ENCODE measurements at regions not wholly inside any gene's neighbourhood (a gene's known extent, or its start where the extent isn't known, plus 50 kb on each side); places are given as distances from the start of the nearest gene placed in this dataset.

DNA sequence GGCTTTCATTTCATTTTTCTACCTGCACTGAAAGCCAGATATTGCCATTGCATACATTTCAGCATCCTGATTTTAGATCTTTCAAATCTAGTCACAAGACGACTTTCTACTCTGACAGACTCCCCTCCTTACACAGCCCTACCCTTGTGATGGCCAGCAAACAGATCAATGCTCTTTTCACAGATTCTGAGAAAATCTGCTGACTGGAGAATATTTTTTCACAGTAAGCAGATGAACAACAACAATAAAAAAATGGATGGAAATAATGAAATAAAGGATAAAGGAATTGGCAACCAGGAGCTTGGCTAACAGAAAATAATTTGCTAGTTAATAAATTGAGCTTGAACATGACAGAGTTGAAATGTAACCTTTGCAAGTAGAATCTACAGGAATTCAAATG, 527.2 kb downstream of the IRS1 start:
- no peak overlapping the region for H3K9ac ChIP-seq (ENCODE audit: low read length)
- no peaks in the 10 kb centered on the region for H3K27me3 ChIP-seq (replicated peaks; ENCODE audit: control insufficient read depth, insufficient read depth, low read length)
- H3K36me3 ChIP-seq (ENCODE audit: control insufficient read depth, insufficient read depth, low read length, severe bottlenecking) = no peaks in the 10 kb centered on the region
- no peak overlapping the region for H3K4me3 ChIP-seq (ENCODE audit: low read length)
- no peaks in the 10 kb centered on the region for H3K9me3 ChIP-seq (ENCODE audit: control insufficient read depth, low read length)
- DNase-seq (ENCODE audit: low read depth) = no peak
- no peaks in the 10 kb centered on the region for H3K4me1 ChIP-seq (ENCODE audit: control insufficient read depth, insufficient read depth, low read length)

DNA sequence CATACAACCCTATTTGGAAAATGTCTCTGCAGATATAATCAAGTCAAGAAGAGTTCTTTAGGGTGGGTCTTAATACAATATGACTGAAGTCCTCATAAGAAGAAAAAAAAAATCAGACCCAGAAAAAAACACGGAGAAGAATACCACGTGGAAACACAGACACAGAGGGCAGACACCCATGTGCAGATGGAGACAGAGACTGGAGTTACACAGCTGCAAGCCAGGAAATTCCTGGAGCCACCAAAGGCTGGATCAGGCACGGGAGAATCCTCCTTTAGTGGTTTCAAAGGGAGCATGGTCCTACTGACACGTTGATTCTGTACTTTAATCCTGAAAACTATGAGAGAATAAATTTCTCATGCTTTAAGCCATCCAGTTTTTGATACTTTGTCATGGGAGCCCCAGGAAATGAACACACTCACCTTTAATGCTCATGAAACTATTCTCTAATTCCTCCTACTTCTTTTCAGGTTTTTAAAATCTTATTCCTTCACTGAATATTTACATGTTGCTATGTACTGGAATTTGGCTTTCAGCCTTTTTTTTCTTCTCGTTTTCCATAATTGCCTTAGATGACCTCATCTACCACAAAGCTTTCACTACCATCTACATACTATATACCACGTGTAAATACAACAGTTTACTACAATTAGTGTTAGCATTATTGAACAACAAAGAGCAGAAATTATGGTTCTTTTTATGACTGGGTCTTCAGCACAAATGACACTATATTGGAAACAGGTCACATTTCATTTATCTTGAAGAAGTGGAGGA, 529.1 kb downstream of the IRS1 start:
- Histone ChIP-seq H3K4me3 (ENCODE audit: low read length) (no peak overlapping the region), H3K27me3 (replicated peaks; ENCODE audit: control insufficient read depth, insufficient read depth, low read length) (no peaks in the 10 kb centered on the region), H3K9me3 (ENCODE audit: control insufficient read depth, low read length) (no peaks in the 10 kb centered on the region), H3K36me3 (ENCODE audit: control insufficient read depth, insufficient read depth, low read length, severe bottlenecking) (no peaks in the 10 kb centered on the region), H3K9ac (ENCODE audit: low read length) (no peak overlapping the region), H3K4me1 (ENCODE audit: control insufficient read depth, insufficient read depth, low read length) (no peaks in the 10 kb centered on the region)
- DNase-seq (ENCODE audit: low read depth) = no peak

DNA sequence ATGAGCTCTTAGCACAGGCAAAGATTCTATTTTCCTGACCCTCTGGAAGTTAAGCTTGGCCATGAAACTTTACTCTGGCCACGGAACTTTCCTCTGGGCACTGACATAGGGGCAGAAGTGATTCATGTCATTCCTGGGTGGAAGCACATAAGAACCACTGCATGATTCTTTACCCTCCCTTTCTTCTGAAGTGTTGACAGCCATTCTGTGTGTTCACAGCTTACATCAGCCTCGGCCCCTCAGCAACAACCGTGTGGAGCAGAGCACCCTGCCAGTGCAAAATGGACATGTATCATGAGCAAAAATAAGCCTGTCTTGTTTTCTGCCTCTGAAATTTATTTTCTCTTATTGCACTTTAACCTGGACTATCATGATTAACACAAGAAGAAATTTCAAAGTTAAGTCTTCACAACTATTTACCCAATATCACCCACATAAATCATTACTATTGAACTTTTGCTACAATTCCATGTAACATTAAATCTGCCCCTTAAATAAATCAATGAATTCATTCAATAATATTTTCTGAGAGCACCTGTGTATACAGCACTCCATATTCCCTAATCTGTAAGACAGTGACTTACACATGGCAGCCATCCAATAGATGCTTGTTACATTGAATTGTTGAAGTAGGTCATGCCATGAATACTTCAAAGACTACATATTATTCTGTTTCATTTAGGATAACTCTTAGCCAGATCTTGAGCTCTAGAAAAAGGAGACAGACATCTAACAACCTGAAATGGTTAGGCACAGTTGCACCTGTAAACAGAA, 531.9 kb downstream of the IRS1 start:
- Histone ChIP-seq H3K9me3 (ENCODE audit: control insufficient read depth, low read length) (no peaks in the 10 kb centered on the region), H3K36me3 (ENCODE audit: control insufficient read depth, insufficient read depth, low read length, severe bottlenecking) (no peaks in the 10 kb centered on the region), H3K27me3 (replicated peaks; ENCODE audit: control insufficient read depth, insufficient read depth, low read length) (no peaks in the 10 kb centered on the region), H3K4me3 (ENCODE audit: low read length) (no peak overlapping the region), H3K4me1 (ENCODE audit: control insufficient read depth, insufficient read depth, low read length) (no peaks in the 10 kb centered on the region), H3K9ac (ENCODE audit: low read length) (no peak overlapping the region)
- no peak for DNase-seq (ENCODE audit: low read depth)

DNA sequence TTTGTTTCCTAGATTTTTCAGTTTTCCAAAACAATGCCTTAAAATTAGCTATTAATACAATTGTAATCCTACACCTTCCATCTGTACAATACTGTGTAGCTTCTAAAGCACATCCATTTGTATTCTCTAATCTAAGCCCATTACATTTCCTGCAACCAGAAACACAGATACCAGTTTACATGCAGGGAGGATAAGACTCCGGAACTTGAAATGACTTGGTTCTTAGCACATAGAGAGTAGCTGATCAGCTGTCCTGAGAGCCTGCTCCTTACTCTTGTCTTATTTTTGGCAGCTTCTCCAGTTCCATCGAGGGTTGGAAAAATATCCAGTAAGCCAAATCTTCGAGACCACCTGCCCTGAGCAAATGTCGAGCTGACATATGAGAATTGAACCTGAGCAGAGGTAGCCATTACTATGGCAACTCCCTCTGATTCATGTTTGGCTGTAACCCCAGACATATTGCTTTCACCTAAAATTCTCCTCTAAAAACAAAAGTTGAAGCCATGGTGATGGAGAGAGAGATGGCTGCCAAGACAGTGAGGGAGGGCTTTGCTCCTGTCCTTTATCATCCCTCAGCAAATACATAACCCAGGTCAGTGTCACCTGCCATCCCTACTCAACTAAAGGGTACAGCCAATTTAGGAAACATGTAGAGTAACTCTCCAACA, 542.8 kb downstream of the IRS1 start:
- Histone ChIP-seq H3K27me3 (replicated peaks; ENCODE audit: control insufficient read depth, insufficient read depth, low read length) (no peaks in the 10 kb centered on the region), H3K4me1 (ENCODE audit: control insufficient read depth, insufficient read depth, low read length) (no peaks in the 10 kb centered on the region), H3K4me3 (ENCODE audit: low read length) (no peak overlapping the region), H3K9me3 (ENCODE audit: control insufficient read depth, low read length) (no peaks in the 10 kb centered on the region), H3K36me3 (ENCODE audit: control insufficient read depth, insufficient read depth, low read length, severe bottlenecking) (no peaks in the 10 kb centered on the region), H3K9ac (ENCODE audit: low read length) (no peak overlapping the region)
- DNase-seq (ENCODE audit: low read depth) = no peak

DNA sequence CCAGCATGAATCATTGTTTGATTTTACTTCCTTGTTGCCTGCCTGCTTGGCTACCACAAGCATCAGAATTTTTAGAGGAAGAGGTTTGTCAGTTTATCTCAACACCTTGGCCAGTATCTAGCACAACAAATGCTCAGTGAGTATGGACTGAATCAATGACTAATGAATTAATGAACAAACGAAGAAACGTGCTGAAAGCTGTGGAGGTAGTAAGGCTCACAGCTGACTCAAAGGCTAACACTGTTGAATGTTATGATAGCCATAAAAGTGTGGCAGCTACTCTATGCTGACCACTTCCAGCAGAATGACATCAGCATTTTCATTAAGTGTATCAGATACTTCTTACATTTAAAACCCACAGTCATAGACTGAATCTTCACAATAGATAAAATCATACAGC, 543.4 kb downstream of the IRS1 start:
- no peak overlapping the region for H3K9ac ChIP-seq (ENCODE audit: low read length)
- H3K9me3 ChIP-seq (ENCODE audit: control insufficient read depth, low read length) = no peaks in the 10 kb centered on the region
- no peak for DNase-seq (ENCODE audit: low read depth)
- no peak overlapping the region for H3K4me3 ChIP-seq (ENCODE audit: low read length)
- H3K27me3 ChIP-seq (replicated peaks; ENCODE audit: control insufficient read depth, insufficient read depth, low read length) = no peaks in the 10 kb centered on the region
- H3K36me3 ChIP-seq (ENCODE audit: control insufficient read depth, insufficient read depth, low read length, severe bottlenecking) = no peaks in the 10 kb centered on the region
- H3K4me1 ChIP-seq (ENCODE audit: control insufficient read depth, insufficient read depth, low read length) = no peaks in the 10 kb centered on the region

DNA sequence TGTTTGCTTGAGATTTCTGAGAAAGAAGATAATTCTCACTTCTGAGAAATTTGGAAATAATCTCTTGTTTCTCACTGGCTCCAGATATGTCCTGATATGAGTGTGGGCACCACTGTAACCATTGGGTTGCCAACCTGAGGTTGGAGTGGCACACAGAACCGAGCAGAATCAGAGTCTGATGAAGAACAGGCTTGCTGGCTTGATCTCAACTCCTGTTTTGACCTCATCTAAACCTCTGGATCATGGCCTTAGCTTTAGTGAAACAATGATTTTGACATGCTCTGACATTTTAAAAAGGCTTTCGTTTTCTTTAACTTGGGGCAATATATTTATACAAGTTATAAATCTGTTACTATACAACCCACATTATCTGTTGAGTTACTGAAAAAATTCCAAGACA, 548.0 kb downstream of the IRS1 start:
- Histone ChIP-seq H3K4me3 (ENCODE audit: low read length) (no peak overlapping the region), H3K36me3 (ENCODE audit: control insufficient read depth, insufficient read depth, low read length, severe bottlenecking) (no peaks in the 10 kb centered on the region), H3K27me3 (replicated peaks; ENCODE audit: control insufficient read depth, insufficient read depth, low read length) (no peaks in the 10 kb centered on the region), H3K9ac (ENCODE audit: low read length) (no peak overlapping the region), H3K9me3 (ENCODE audit: control insufficient read depth, low read length) (no peaks in the 10 kb centered on the region), H3K4me1 (ENCODE audit: control insufficient read depth, insufficient read depth, low read length) (peaks cover 10% of the 10 kb centered on the region)
- no peak for DNase-seq (ENCODE audit: low read depth)

DNA sequence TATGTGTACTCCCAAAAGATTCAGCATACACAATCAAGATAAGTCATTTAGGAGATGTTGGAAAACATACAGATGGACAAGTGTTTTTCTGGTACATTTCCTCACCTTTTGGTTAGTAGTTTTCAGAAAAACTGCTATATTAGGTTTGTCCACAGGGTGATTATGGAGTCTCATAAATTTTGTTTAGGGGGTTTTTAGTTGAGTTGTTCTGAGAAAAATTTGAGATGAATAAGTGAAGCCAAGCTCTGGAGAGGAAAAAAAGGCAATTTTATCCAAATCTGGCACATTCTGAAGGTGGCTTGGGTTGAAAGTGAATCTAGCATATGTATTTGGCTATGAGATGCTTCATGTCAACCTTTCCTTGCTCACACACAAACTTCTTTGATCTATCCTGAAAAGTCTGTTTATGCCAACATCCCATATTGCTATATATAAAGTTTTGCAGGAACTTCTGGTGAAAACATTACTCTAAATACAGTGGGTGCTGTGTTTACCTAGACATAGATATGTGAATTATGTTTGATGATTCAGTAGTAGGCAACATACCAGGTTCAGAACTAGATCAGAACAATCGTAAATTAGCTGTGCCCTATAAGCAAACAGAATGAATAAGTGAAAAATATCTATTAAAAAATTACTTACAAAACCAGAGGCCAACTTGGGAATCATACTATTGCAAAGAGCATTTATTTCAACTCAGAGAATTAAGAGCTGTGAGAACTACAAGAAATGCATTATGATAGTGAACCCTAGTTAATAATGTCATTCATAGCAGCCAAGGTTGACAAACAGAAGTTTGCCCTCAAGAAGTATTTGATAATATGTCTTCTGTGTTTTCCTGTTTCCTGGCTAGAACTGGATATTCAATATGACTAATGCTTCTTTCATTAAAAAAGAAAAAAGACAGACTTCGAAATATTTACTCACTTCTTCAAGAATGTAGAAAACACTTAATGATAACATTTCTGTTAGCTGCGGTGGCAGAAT, 552.0 kb downstream of the IRS1 start:
- Histone ChIP-seq H3K4me1 (ENCODE audit: control insufficient read depth, insufficient read depth, low read length) (peaks cover 10% of the 10 kb centered on the region), H3K36me3 (ENCODE audit: control insufficient read depth, insufficient read depth, low read length, severe bottlenecking) (no peaks in the 10 kb centered on the region), H3K4me3 (ENCODE audit: low read length) (no peak overlapping the region), H3K9me3 (ENCODE audit: control insufficient read depth, low read length) (peaks cover 18% of the 10 kb centered on the region), H3K27me3 (replicated peaks; ENCODE audit: control insufficient read depth, insufficient read depth, low read length) (no peaks in the 10 kb centered on the region), H3K9ac (ENCODE audit: low read length) (no peak overlapping the region)
- peak; percentile 22 for DNase-seq (ENCODE audit: low read depth)

DNA sequence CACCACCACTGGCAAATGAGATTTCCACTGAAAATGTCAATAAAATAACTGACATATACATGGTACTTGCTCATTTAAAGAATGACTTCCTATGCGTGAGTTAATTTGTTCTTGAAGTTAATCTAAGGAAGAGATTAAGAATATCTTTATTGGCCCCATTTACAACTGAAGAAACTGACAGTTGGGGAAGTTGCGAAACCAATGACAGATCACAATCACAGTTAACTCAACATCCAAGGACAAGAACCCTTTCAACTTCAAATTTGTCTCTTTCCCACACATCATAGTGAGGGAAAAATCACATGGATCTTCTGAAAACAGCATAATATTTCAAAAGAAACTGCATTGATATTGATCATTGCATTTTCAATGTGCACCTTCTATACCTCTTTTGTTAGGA, 565.4 kb downstream of the IRS1 start:
- H3K9me3 ChIP-seq (ENCODE audit: control insufficient read depth, low read length) = no peaks in the 10 kb centered on the region
- peaks cover 2% of the 10 kb centered on the region for H3K4me1 ChIP-seq (ENCODE audit: control insufficient read depth, insufficient read depth, low read length)
- no peak for DNase-seq (ENCODE audit: low read depth)
- H3K27me3 ChIP-seq (replicated peaks; ENCODE audit: control insufficient read depth, insufficient read depth, low read length) = no peaks in the 10 kb centered on the region
- no peak overlapping the region for H3K4me3 ChIP-seq (ENCODE audit: low read length)
- H3K9ac ChIP-seq (ENCODE audit: low read length) = no peak overlapping the region
- H3K36me3 ChIP-seq (ENCODE audit: control insufficient read depth, insufficient read depth, low read length, severe bottlenecking) = no peaks in the 10 kb centered on the region

DNA sequence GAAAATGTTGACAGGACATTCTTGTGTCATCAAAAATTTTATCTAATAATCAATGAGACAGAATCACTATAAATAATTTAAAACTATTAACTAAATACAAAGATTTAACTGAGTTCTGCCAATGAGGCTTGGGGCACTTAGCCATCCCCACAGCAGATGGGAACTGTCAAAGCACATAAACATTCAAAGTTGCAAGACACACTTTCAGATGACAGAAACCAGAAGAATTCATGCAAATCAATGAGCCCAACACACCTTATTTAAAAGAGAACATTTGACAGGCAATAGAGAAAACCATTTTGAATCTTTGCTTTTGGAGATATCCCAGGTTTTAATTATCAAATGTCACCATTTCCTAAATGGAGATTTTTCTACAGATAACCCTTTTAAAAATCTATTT, 566.2 kb downstream of the IRS1 start:
- DNase-seq (ENCODE audit: low read depth) = no peak
- no peaks in the 10 kb centered on the region for H3K27me3 ChIP-seq (replicated peaks; ENCODE audit: control insufficient read depth, insufficient read depth, low read length)
- no peak overlapping the region for H3K9ac ChIP-seq (ENCODE audit: low read length)
- H3K4me1 ChIP-seq (ENCODE audit: control insufficient read depth, insufficient read depth, low read length) = peaks cover 2% of the 10 kb centered on the region
- no peaks in the 10 kb centered on the region for H3K36me3 ChIP-seq (ENCODE audit: control insufficient read depth, insufficient read depth, low read length, severe bottlenecking)
- no peak overlapping the region for H3K4me3 ChIP-seq (ENCODE audit: low read length)
- H3K9me3 ChIP-seq (ENCODE audit: control insufficient read depth, low read length) = no peaks in the 10 kb centered on the region

DNA sequence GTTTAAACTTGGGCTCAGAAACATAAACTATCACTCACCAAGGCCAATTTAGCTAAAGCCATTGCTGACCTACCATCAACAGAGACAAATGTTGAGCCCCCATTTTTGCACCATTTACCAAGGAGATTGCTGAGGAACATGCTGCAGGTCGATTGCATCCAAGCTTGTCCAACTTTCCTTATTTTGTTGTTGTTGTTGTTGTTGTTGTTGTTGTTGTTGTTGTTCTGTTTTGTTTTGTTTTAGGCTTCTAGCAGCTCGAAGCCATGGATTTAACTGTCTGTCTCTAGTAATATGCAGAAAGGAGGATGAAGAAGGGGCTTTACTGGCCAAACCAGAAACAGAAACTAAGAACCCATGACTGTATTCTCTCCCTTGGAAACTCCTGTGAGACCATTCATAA, 571.5 kb downstream of the IRS1 start:
- Histone ChIP-seq H3K27me3 (replicated peaks; ENCODE audit: control insufficient read depth, insufficient read depth, low read length) (no peaks in the 10 kb centered on the region), H3K4me1 (ENCODE audit: control insufficient read depth, insufficient read depth, low read length) (no peaks in the 10 kb centered on the region), H3K9ac (ENCODE audit: low read length) (no peak overlapping the region), H3K4me3 (ENCODE audit: low read length) (no peak overlapping the region), H3K36me3 (ENCODE audit: control insufficient read depth, insufficient read depth, low read length, severe bottlenecking) (no peaks in the 10 kb centered on the region), H3K9me3 (ENCODE audit: control insufficient read depth, low read length) (no peaks in the 10 kb centered on the region)
- DNase-seq (ENCODE audit: low read depth) = no peak
